ENCODE measurements at regions not wholly inside any gene's neighbourhood (a gene's known extent, or its start where the extent isn't known, plus 50 kb on each side); places are given as distances from the start of the nearest gene placed in this dataset.

DNA sequence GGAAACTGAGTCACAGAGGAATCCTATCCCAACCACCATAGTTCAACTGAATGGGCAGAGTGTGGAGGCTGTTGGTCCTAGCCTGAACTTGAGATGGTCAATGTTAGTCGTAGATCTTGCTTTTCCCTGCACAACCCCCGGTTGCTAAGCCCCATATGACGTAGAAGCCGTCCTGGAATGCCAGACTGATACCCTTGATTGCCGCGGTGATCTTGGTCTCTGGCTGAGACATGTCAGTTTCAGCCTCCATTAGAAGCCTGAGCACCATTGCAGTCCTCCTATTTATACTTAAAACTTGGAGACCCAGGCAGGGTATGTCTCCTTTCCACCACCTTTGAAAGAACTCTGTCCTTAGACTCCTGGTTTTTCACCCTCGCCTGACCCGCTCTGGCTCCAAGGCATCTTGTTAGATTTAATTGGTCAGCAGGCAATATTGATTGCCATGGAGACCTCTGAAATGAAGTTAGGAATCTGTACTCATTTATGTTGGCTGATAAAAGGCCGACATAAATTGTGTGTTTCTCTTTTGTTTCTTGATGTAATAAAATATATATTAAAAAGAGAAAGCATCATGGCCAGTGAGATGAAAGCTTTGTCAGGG, 53.4 kb downstream of the RPLP1 start:
- TF ChIP-seq, protein P1, sequence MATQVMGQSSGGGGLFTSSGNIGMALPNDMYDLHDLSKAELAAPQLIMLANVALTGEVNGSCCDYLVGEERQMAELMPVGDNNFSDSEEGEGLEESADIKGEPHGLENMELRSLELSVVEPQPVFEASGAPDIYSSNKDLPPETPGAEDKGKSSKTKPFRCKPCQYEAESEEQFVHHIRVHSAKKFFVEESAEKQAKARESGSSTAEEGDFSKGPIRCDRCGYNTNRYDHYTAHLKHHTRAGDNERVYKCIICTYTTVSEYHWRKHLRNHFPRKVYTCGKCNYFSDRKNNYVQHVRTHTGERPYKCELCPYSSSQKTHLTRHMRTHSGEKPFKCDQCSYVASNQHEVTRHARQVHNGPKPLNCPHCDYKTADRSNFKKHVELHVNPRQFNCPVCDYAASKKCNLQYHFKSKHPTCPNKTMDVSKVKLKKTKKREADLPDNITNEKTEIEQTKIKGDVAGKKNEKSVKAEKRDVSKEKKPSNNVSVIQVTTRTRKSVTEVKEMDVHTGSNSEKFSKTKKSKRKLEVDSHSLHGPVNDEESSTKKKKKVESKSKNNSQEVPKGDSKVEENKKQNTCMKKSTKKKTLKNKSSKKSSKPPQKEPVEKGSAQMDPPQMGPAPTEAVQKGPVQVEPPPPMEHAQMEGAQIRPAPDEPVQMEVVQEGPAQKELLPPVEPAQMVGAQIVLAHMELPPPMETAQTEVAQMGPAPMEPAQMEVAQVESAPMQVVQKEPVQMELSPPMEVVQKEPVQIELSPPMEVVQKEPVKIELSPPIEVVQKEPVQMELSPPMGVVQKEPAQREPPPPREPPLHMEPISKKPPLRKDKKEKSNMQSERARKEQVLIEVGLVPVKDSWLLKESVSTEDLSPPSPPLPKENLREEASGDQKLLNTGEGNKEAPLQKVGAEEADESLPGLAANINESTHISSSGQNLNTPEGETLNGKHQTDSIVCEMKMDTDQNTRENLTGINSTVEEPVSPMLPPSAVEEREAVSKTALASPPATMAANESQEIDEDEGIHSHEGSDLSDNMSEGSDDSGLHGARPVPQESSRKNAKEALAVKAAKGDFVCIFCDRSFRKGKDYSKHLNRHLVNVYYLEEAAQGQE (IDR thresholded peaks at IDR 0.05; ENCODE audit: low read depth): no peak
- TF ChIP-seq NFIC (IDR thresholded peaks at IDR 0.05): no peak
- TF ChIP-seq TCF12 (IDR thresholded peaks at IDR 0.05; ENCODE audit: low read depth): no peak
- TF ChIP-seq CEBPB (IDR thresholded peaks at IDR 0.05): no peak
- no peak for TF ChIP-seq EP300 (IDR thresholded peaks at IDR 0.05; ENCODE audit: borderline replicate concordance)
- no peak for TF ChIP-seq EGR1 (IDR thresholded peaks at IDR 0.05)
- TF ChIP-seq MAX (IDR thresholded peaks at IDR 0.05): no peak
- TF ChIP-seq USF1 (IDR thresholded peaks at IDR 0.05): no peak
- TF ChIP-seq ZBTB7A (IDR thresholded peaks at IDR 0.05; ENCODE audit: low read depth): no peak
- TF ChIP-seq FOXM1 (IDR thresholded peaks at IDR 0.05; ENCODE audit: borderline replicate concordance, low read depth): no peak
- TF ChIP-seq TEAD4 (IDR thresholded peaks at IDR 0.05): no peak
- no peak for TF ChIP-seq TAF1 (IDR thresholded peaks at IDR 0.05; ENCODE audit: low read depth)
- TF ChIP-seq RAD21 (IDR thresholded peaks at IDR 0.05; ENCODE audit: low read depth): no peak
- no peak for TF ChIP-seq YY1 (IDR thresholded peaks at IDR 0.05; ENCODE audit: low read depth)
- no peak for TF ChIP-seq CREB1 (IDR thresholded peaks at IDR 0.05; ENCODE audit: low read depth)

DNA sequence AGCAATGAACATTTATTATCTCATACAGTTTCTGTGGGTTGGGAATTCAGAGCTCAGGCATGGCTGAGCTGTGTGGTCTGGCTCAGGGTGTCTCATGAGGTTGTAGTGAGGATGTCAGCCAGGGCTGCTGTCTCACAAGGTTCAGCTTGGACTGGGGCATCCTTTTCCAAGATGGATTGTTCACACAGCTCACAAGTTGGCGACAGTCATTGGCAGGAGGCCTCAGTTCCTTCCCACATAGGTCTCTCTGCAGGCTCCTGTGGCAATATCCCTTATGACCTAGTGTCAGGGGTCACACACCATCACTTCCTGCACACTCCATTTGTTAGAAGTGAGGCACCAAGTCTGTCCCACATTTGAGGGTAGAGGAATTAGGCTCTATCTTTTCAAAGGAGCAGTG, 56.0 kb downstream of the RPLP1 start:
- no peak for TF ChIP-seq ZBTB7A (IDR thresholded peaks at IDR 0.05; ENCODE audit: low read depth)
- TF ChIP-seq FOXM1 (IDR thresholded peaks at IDR 0.05; ENCODE audit: borderline replicate concordance, low read depth): no peak
- TF ChIP-seq NFIC (IDR thresholded peaks at IDR 0.05): no peak

DNA sequence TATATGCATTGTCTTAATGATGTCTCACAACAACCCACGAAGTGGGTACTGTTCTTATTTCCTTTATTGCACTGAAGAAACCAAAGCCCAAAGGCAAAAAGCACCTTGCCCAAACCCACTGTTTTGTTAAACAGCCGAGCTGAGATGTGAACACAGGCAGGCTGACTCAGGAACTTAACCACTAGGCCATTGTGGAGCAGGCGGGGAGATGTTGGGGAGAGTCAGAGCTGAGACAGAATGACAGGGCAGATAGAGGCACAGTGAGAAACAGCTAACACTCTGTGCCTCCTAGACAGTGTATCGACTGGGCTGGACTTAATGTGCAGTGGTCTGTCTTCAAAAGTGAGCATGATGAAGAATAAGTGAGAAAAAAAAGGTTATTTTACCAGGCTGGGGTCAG, 56.5 kb downstream of the RPLP1 start:
- no peak for TF ChIP-seq TEAD4 (IDR thresholded peaks at IDR 0.05)
- no peak for TF ChIP-seq RAD21 (IDR thresholded peaks at IDR 0.05; ENCODE audit: low read depth)
- TF ChIP-seq CREB1 (IDR thresholded peaks at IDR 0.05; ENCODE audit: low read depth): no peak
- TF ChIP-seq TAF1 (IDR thresholded peaks at IDR 0.05; ENCODE audit: low read depth): no peak
- no peak for TF ChIP-seq YY1 (IDR thresholded peaks at IDR 0.05; ENCODE audit: low read depth)
- no peak for TF ChIP-seq MAX (IDR thresholded peaks at IDR 0.05)
- no peak for TF ChIP-seq EP300 (IDR thresholded peaks at IDR 0.05; ENCODE audit: borderline replicate concordance)
- no peak for TF ChIP-seq EGR1 (IDR thresholded peaks at IDR 0.05)
- TF ChIP-seq TCF12 (IDR thresholded peaks at IDR 0.05; ENCODE audit: low read depth): no peak
- TF ChIP-seq, protein P1 (IDR thresholded peaks at IDR 0.05; ENCODE audit: low read depth): no peak
- TF ChIP-seq FOXM1 (IDR thresholded peaks at IDR 0.05; ENCODE audit: borderline replicate concordance, low read depth): no peak
- TF ChIP-seq USF1 (IDR thresholded peaks at IDR 0.05): no peak
- TF ChIP-seq NFIC (IDR thresholded peaks at IDR 0.05): no peak
- TF ChIP-seq CEBPB (IDR thresholded peaks at IDR 0.05): no peak
- no peak for TF ChIP-seq ZBTB7A (IDR thresholded peaks at IDR 0.05; ENCODE audit: low read depth)

DNA sequence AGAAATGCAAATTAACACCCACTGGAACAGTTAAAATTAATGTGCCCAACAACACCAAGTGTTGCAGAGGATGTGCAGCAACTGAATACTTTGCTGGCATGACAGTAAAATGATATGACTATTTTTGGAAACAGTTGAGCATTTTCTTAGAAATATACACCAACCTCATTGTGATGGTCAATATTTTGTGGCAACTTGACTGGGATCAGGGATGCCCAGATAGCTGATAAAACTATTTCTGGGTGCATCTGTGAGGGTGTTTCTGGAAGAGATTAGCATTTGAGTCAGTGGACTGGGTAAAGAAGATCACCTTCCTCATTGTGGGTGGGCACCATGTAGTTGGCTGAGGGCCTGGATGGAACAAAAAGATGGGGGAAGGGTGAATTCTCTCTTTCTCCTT, 57.9 kb downstream of the RPLP1 start:
- no peak for TF ChIP-seq USF1 (IDR thresholded peaks at IDR 0.05)
- TF ChIP-seq FOXM1 (IDR thresholded peaks at IDR 0.05; ENCODE audit: borderline replicate concordance, low read depth): no peak
- TF ChIP-seq, protein P1 (IDR thresholded peaks at IDR 0.05; ENCODE audit: low read depth): no peak

Data from Ishikawa (cell line).